ENCODE measurements at regions not wholly inside any gene's neighbourhood (a gene's known extent, or its start where the extent isn't known, plus 50 kb on each side); places are given as distances from the start of the nearest gene placed in this dataset.
"Not testable (repeated sequence)": the region's sequence is repeated elsewhere in the genome, so short reads cannot be mapped to it uniquely, and the experiment has no call there.

DNA sequence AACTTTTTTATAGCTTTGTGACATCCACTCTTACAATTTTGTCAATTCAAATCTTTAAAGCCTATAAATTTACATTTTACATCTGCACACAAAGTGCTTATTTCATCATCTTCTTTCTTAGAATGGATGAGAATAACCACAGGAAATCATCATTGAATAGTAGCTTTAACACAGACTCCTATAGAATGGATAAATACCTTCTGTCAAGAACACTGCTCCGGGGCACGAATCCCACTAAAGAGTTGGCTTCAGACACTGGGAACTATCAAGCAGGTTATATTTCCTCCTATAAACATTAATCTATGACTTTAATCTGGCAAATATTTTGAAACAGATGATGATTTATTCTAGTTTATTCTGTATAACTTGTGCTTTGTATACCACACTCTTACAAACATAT is 269.7 kb upstream of the TPK1 start:
- no peak for DNase-seq (ENCODE audit: low read depth in 3 of 3)

DNA sequence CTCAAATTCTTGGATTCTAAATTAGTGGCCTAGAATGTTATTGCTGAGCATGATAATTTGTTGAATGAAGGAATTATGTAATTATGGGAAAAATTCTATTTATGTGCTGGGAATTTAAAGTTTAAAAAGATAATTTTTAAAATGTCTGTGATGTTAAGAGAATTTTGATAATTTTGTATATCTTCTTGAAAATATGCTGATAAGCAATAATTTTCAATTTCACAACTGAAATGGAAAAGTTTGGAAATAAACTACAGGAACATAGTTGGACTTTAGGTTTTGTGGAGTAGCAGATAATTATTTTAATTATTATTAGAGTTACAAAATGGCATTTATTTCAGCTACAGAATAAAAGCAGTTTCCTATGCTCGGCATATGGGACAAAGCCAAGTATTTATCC is 268.5 kb upstream of the TPK1 start:
- no peak for DNase-seq (ENCODE audit: low read depth in 3 of 3)

DNA sequence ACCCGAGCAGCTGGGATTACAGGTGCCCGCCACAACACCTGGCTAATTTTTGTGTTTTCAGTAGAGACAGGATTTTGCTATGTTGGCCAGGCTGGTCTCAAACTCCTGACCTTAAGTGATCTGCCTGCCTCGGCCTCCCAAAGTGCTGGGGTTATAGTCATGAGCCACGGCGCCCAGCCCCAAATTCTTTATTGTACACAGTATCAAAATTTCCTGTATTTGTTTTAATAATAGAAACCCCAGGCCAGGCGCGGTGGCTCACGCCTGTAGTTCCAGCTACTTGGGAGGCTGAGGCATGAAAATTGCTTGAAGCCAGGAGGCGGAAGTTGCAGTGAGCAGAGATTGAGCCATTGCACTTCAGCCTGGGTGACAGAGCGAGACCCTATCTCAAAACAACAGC is 266.3 kb upstream of the TPK1 start:
- not testable (repeated sequence) for DNase-seq (ENCODE audit: low read depth in 3 of 3)

DNA sequence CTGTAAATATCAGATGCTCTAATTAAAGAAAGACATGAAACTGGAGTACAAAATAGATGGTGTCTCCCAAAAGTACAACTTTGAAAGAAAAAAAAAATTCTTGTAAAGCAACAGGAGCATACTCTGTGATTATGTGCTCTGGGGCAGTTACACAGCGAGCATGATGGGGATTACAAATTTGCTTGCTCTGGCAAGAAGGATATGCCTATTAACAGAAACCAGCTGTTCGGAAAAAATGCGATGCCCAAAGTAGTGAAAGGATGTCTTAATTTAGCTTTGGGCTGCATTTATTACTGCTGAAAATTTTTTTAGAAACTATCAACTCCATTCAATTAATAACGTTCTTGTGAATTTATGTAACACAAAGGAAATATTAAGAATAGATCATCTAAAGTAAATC is 256.9 kb upstream of the TPK1 start:
- no peak for DNase-seq (ENCODE audit: low read depth in 3 of 3)

DNA sequence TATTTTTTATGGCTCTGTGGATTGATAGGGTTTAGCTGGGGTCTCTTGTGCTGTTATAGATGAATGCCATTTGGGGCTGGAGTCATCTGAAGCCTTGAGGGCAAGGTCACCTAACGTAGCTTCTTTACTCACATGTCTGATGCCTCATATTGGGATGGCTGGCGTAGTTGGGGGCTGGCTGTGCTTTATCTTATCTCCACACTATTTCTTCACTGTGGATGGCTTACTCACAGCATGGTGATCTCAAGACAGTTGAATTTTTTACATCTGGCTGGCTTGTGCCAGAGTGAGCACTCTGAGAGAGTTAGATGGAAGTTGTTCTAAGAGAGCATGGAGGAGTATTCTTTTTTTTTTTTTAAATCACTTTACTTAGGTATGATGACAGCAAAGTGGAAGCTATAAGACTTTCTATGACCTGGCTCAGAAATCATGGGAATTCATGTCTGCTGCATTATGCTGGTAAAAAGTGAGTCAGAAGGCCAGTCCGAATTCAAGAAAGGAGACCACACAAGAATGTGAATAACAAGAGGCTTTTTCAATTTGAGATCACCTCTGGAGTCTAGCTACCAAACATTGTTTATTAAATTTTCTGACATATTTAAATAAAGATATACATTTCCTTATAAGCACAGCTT is 252.4 kb upstream of the TPK1 start:
- no peak for DNase-seq (ENCODE audit: low read depth in 3 of 3)

DNA sequence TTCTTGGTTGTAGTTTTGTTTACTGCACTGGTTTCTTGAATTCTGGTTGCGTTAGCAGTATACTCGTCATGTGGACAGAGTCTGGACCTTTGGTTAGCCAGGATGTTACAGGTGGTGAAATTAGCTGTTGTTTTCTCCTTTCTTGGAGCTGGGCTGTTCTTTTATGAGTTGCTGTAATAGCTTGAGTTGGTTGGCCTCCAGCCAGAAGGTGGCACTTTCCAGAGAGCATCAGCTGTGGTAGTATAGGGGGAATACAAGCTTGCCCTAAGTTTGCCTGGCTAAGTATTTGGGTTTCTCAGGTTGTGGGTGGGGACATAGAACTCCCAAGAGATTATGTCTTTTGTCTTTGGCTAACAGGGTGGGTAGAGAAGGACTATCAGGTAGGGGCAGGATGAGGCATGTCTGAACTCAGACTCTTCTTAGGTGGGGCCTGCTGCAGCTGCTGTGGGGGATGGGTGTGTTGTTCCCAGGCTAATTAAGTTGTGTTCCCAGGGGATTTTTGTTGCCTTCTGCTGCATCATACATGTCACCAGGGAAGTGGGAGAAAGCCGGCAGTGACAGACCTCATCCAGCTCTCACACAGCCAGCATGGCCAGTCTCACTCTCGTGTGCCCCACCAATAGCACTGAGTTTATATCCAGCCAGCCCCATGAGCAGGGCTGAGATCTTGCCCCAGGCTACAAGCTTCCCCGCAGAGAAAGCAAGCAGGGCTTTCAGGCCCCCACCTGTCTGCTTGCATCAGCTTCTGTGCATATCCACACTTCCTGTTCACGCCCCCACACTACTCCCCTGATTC is 246.7 kb upstream of the TPK1 start:
- no peak for DNase-seq (ENCODE audit: low read depth in 3 of 3)

DNA sequence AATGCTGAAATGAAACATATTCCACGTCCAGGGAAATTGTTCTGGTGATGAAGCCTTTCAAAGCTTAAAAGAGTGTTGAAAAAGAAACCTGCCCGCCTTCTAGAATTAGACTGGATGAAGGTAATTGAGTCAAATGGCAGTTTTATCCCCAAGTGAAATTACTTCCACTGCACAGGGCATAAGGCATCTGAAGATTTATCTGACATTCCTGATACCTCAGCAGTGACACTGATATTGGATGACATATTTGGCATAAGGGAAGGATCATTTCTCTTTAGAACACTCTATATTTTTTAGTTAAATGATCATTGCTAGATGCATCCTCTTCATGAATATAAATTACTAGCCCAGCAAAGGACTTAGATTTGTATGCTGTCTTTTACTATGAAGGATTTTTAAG is 229.6 kb upstream of the TPK1 start:
- no peak for DNase-seq (ENCODE audit: low read depth in 3 of 3)

DNA sequence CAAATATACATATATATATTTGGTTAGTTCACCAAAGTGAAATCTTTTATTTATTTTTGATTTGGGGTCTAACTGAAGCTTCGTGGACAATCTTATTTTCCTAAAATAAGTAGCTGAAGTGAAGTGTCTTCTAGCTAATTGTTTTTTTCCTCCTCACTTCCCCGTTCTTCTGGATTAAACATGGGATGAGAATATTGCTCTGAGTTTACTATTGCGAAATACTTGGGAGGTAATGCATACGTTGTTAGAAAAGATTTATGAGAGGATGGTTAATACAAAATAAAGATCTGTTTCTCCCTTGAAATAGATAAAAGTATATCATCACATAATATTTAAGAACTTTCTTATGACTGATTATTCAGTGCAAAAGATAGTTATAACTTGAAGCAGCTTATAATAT is 228.3 kb upstream of the TPK1 start:
- DNase-seq (ENCODE audit: low read depth in 3 of 3): no peak

DNA sequence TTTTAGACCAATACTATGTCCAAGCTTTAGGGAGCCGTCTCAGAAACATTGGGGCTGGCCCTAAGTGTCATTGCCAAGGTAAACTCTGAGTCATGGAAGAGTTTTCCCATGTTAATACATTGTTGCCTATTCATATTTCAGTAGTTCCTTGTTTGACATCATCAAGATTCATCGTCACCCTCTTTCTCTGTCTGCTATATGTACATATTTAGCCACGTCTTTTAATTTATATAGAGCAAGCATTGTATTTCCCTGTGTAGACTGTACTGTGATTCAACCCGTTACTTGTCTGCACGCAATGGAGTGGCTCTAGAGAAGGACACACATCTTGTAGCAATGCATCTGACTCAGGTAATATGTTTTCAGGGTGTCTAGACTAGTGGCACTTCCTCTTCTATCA is 217.9 kb upstream of the TPK1 start:
- no peak for DNase-seq (ENCODE audit: low read depth in 3 of 3)

DNA sequence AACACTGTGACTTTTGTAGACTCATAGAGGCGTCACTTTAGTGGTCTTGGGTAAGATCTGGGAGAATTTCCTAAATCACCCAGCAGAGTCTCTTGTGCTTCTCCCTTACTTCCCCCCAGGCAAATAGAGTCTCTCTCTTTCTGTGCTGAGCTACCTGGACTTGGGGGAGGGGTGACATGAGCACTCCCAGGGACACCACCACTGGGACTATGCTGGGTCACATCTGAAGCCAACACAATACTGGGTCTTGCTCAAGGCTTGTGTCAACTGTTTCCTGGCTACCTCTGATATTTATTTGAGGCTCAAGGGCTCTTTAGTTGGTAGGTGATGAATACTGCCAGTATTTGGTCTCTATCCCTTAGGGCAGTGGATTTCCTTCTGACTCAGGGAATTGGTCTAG is 214.6 kb upstream of the TPK1 start:
- DNase-seq (ENCODE audit: low read depth in 3 of 3): no peak

DNA sequence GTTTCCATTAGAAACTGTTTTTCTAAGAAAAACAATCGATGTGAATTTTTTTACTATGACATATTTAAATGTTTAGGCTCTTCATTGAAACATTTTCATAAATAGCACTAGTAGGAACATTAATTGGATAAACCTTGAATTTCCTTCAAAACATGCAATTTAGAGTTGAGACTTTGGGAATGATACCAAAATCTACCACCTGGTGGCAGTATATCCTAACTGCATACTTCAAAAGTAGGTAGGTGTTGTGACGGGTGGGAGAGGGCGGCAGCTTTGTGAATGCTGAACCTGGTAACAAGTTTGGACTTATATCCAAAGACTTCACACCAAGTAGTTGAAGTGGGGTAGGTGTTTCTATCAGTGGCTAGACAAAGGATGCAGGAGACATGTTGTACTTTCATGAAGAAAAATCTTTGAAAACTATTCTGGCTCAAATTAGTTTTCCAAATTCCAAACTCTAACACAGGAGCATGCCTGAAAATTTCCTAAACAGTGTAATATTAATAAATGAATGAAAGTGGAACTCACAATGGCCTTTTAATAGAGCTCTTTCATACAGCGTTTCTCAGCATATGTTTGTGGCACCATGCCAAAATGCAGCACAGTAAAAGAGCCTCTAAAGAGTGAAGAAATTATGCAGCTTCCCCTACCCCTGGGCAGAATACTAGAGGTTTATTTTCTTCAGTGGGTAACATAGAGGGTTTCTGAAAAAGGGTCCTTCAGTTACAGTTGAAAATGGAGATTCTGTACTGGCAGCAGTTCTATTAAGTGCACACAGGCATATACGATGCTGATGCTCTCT is 201.0 kb upstream of the TPK1 start:
- DNase-seq (ENCODE audit: low read depth in 3 of 3): peak in 1 of 3 experiments; percentile 7

DNA sequence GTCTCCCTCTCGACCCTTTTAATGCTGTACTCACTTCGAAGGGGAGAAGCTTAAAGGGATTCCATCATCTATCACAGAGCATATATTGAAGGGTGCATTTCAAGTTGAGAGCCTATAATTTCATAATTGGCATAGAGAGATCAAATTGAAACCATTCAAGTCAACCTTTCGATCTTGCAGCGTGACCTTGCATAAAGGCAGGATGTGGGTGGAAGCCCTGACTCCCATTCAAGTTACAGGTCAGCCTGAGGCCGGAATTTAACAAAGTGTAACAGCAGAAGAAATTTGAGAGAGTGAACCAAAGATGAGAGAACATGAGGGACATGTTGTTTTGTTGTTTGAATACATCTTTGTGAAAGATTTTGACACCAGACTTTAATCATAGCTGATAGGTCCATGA is 195.3 kb upstream of the TPK1 start:
- no peak for DNase-seq (ENCODE audit: low read depth in 3 of 3)

DNA sequence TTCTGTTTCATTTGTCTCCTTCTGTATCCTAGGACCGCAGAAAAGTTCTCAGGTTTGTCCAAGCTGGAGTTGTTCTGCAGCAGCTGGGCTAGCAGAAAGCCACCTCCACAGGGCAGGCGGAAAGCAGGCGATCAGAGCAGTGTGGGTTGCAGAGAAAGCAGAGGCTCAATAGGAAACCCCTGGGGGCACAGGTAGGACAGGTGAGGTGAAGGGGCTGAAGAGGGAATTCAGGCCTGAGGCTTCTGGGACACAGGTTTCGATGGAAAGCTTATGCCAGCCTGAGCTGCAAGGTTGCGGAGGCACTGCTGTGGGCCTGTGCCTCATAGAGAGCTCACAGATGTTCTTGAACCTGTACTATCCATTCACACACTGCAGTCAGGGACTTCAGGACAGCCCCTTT is 194.9 kb upstream of the TPK1 start:
- DNase-seq (ENCODE audit: low read depth in 3 of 3): no peak

DNA sequence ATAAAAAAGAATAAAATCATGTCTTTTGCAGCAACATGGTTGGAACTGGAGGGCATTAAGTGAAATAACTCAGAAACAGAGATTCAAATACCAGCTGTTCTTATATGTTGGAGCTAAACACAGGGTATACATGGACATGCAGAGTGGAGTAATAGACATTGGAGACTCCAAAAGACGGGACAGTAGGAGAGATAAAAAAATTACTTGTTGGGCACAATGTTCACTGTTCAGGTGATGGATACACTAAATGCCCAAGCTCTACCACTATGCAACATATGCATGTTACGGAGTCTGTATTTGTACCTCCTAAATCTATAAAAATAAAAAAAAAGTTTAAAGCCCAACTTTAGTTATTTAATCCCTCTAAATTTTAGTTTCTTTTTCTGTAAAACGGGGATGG is 184.6 kb upstream of the TPK1 start:
- DNase-seq (ENCODE audit: low read depth in 3 of 3): no peak

DNA sequence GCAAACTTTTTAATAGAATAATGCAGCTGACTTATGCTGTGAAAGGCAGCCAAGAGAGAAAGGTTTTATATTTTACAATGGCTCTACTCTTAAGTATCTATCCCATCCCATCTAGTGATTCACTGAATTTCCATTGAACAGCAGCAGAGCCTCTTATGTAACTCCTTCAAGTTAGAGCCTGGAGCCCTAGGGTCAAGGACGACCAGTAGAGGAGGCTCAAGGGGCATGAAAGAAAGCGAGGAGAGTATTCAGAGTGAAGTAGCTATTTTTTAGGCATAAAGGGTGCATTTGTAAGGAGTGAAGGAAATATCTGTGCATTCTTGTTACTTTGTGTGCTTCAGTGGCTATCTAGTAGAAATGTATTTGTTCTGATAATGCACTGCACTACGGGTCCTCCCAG is 180.2 kb upstream of the TPK1 start:
- no peak for DNase-seq (ENCODE audit: low read depth in 3 of 3)

DNA sequence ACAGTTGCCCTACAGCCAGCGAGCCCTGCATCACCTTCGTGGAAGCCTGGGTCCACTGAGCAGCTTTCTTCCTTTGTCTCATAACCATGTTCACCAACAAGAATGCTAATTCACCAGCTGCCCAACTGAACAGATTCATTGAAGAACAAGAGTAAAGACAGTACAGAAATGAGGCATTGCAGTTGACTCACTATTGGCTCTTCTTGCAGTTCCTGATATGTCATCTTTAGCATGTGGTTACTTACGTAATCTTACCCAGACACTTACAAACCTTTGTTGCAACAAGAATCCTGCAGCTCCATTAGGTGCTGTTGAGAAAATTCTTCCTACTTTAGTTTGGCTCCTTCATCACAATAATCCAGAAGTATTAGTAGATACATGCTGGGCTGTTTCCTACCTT is 174.0 kb upstream of the TPK1 start:
- DNase-seq (ENCODE audit: low read depth in 3 of 3): no peak

DNA sequence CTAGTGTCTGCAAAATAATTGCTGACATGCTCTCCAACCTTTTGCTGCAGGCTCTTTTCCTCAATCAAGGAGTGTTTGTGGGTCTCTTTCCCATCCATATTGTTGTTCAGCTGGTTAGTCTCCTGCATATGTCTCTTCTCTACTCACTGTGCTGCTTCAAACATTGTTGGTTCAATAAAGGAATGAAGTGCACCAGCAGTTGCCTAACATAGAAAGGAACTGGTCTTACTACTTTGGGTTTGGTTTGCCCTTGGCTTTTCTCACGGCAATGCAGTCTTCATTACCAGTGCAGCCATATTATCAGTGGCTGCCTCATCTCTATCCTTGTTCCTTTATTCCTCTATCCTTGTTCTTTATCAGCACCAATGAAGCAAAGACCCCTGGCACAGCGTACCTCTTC is 169.7 kb upstream of the TPK1 start:
- DNase-seq (ENCODE audit: low read depth in 3 of 3): no peak

DNA sequence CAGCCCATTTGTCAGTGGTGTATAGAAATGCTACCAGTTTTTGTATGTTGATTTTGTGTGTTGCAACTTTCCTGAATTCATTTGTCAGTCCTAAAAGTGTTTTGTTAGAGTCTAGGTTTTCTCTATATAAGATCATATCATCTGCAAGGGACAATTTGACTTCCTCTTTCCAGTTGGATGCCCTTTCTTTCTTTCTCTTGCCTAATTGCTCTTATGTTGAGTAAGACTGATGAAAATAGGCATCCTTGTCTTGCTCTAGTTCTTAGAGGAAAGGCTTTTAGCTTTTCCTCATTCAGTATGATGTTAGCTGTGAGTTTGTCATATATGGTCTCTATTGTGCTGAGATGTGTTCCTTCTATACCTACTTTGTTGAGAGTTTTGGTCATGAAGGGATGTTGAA is 161.7 kb upstream of the TPK1 start:
- no peak for DNase-seq (ENCODE audit: low read depth in 3 of 3)

DNA sequence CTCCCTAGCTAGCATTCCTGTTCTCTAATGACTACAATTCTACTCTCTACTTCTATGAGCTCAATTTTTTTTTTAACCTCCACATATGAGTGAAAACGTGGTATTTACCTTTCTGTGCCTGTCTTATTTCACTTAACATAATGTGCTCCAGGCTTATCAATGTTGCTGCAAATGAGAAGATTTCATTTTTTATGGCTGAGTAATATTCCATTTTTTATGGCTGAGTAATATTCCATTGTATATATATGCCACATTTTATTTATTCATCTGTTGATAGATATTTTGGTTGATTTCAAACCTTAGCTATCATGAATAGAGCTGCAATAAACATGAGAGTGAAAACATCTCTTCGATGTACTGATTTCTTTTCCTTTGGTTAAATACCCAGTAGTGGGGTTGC is 159.6 kb upstream of the TPK1 start:
- DNase-seq (ENCODE audit: low read depth in 3 of 3): no peak

DNA sequence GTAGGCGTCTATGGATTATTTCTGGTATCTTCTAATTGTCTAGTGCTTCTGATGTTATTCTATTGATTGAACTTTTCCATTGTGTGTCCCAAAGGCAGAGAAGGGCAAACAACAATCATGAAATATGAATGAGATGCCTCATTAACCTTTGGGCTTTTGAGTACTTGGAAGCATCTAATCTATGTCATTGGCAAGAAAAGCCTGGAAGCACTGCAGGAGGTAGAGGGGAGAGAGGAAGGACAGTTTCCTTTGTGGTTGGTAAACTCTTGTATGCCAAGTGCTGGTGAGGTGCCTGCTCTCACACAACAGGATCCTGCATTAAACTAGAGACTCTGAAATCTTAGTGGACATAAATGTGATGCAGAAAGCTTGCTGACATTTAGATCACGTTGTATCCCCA is 155.2 kb upstream of the TPK1 start:
- DNase-seq (ENCODE audit: low read depth in 3 of 3): no peak

DNA sequence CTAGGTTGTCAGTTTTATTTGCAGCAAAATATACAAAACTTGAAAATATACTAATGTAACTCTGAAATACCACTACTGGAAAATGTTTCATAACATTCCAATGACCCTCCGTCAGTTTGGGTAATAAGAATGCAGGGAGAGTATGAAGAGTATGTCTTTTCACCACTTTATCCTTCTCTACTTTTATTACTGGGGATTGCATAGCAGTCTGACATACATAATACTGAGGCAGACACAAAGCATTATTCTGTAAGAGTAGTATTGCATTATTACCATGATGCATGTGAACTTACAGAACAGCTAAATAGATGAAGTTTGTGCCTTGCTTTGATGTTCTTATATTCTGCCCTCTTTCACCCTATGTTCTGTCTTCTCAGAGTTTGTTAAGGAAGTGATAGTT is 151.8 kb upstream of the TPK1 start:
- DNase-seq (ENCODE audit: low read depth in 3 of 3): no peak

DNA sequence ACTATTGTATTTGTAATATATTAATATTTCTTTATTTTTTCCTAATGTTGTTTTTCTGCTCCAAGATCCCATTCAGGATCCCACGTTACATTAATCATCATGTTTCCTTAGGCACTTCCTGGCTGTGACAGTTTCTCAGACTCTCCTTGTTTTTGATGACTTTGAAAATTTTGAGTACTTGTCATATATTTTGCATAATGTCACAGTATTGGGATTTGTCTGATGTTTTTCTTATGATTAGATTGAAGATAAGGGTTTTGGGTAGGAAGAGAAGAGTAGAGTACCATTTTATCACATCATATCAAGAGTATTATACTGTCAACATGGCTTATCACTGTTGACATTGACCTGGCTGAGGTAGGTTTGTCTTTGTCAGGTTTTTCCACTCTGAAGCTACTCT is 146.3 kb upstream of the TPK1 start:
- DNase-seq (ENCODE audit: low read depth in 3 of 3): no peak

DNA sequence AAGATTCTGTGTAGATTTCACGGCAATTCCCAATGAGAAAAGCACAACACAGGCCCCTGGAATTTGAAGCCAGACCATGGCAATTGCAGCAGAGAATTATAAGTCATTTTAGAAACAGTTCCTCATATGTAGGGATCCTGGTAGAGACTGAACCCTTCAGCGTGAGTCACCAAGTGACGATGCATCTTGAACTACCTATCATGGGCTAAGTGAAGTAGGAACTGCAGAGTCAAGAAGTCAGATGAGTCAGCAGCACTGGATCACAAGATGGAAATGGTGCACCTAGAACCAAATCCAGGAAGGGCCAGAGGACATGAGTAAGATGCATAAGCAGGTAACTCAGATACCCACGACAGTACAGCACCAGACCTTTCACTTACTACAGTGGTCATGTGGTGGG is 140.0 kb upstream of the TPK1 start:
- DNase-seq (ENCODE audit: low read depth in 3 of 3): no peak

All from stimulated activated CD4-positive, alpha-beta T cell treated with anti-CD3 and anti-CD28 coated beads, TNF-alpha, amount 100 ng/mL, for 4 hours (primary cell).